ENCODE measurements at regions not wholly inside any gene's neighbourhood (a gene's known extent, or its start where the extent isn't known, plus 50 kb on each side); places are given as distances from the start of the nearest gene placed in this dataset.

- Histone ChIP-seq H3K4me2 (ENCODE audit: control insufficient read depth, extremely low read depth, insufficient read depth, low read depth, low read length) (peak overlapping the region; percentile 57), H3K4me1 (ENCODE audit: control insufficient read depth, extremely low read depth, insufficient read depth, low read length) (peaks cover 30% of the 10 kb centered on the region), H3K36me3 (ENCODE audit: control insufficient read depth in 2 of 2, extremely low read depth in 1 of 2, insufficient read depth in 2 of 2, low read length in 2 of 2) (no peaks in the 10 kb centered on the region), H3K79me2 (ENCODE audit: control insufficient read depth, insufficient read depth, low read length) (no peaks in the 10 kb centered on the region), H3K9me1 (ENCODE audit: control insufficient read depth, extremely low read depth, insufficient read depth, low read length) (no peaks in the 10 kb centered on the region), H3K9me3 (ENCODE audit: control insufficient read depth, low read depth, low read length) (no peaks in the 10 kb centered on the region), H2AFZ (ENCODE audit: control insufficient read depth, low read length) (peak overlapping the region; percentile 90), H4K20me1 (ENCODE audit: control insufficient read depth, extremely low read depth, insufficient read depth, low read length) (no peaks in the 10 kb centered on the region), H3K9ac (ENCODE audit: control insufficient read depth, extremely low read depth, insufficient read depth, low read length) (peak overlapping the region; percentile 4), H3K4me3 (ENCODE audit: control insufficient read depth in 2 of 3, extremely low read depth in 1 of 3, insufficient read depth in 2 of 3, low read depth in 1 of 3, low read length in 3 of 3) (peak overlapping the region in 2 of 3 experiments; percentile 4 to 19), H3K27me3 (ENCODE audit: control insufficient read depth, extremely low read depth, insufficient read depth, low read length) (no peaks in the 10 kb centered on the region), H3K27ac (ENCODE audit: control insufficient read depth, insufficient read depth, low read length) (no peak overlapping the region)
- dilution Hi-C loops (cut with MboI; ENCODE audit: extremely low pct_ligation_motif_present, low sequenced_read_pairs) = no loop called here
- no peak for TF ChIP-seq EZH2 (IDR thresholded peaks at IDR 0.05; ENCODE audit: low read length)
- no peak for TF ChIP-seq CTCF (optimal IDR thresholded peaks at IDR 0.05 in 1 of 3, IDR thresholded peaks at IDR 0.05 in 1 of 3, conservative IDR thresholded peaks at IDR 0.05 in 1 of 3; ENCODE audit: extremely low read depth in 1 of 3, insufficient read depth in 2 of 3, low read length in 3 of 3)
- peak; percentile 72 for FAIRE-seq
- no peak for DNase-seq (ENCODE audit: low read depth, low spot score)
Measured at GRCh38 chr6:159106627-159107241, 61.9 kb upstream of the TAGAP start.

GRCh38 chr6:159105716-159106115 is 60.9 kb upstream of the TAGAP start:
- H3K79me2 ChIP-seq (ENCODE audit: control insufficient read depth, insufficient read depth, low read length) = no peaks in the 10 kb centered on the region
- H3K36me3 ChIP-seq (ENCODE audit: control insufficient read depth in 2 of 2, extremely low read depth in 1 of 2, insufficient read depth in 2 of 2, low read length in 2 of 2) = no peaks in the 10 kb centered on the region
- FAIRE-seq = no peak
- TF ChIP-seq EZH2 (IDR thresholded peaks at IDR 0.05; ENCODE audit: low read length) = no peak
- no peak for TF ChIP-seq CTCF (optimal IDR thresholded peaks at IDR 0.05 in 1 of 3, IDR thresholded peaks at IDR 0.05 in 1 of 3, conservative IDR thresholded peaks at IDR 0.05 in 1 of 3; ENCODE audit: extremely low read depth in 1 of 3, insufficient read depth in 2 of 3, low read length in 3 of 3)
- no peak overlapping the region for H3K4me2 ChIP-seq (ENCODE audit: control insufficient read depth, extremely low read depth, insufficient read depth, low read depth, low read length)
- peaks cover 30% of the 10 kb centered on the region for H3K4me1 ChIP-seq (ENCODE audit: control insufficient read depth, extremely low read depth, insufficient read depth, low read length)
- H3K27me3 ChIP-seq (ENCODE audit: control insufficient read depth, extremely low read depth, insufficient read depth, low read length) = no peaks in the 10 kb centered on the region
- H3K9me3 ChIP-seq (ENCODE audit: control insufficient read depth, low read depth, low read length) = no peaks in the 10 kb centered on the region
- dilution Hi-C loops (cut with MboI; ENCODE audit: extremely low pct_ligation_motif_present, low sequenced_read_pairs) = no loop called here
- DNase-seq (ENCODE audit: low read depth, low spot score) = no peak
- H3K9ac ChIP-seq (ENCODE audit: control insufficient read depth, extremely low read depth, insufficient read depth, low read length) = no peak overlapping the region
- no peak overlapping the region for H3K4me3 ChIP-seq (ENCODE audit: control insufficient read depth in 2 of 3, extremely low read depth in 1 of 3, insufficient read depth in 2 of 3, low read depth in 1 of 3, low read length in 3 of 3)
- H2AFZ ChIP-seq (ENCODE audit: control insufficient read depth, low read length) = no peak overlapping the region
- no peaks in the 10 kb centered on the region for H3K9me1 ChIP-seq (ENCODE audit: control insufficient read depth, extremely low read depth, insufficient read depth, low read length)
- H4K20me1 ChIP-seq (ENCODE audit: control insufficient read depth, extremely low read depth, insufficient read depth, low read length) = no peaks in the 10 kb centered on the region
- H3K27ac ChIP-seq (ENCODE audit: control insufficient read depth, insufficient read depth, low read length) = no peak overlapping the region

Data from keratinocyte (primary cell).